ENCODE measurements at regions not wholly inside any gene's neighbourhood (a gene's known extent, or its start where the extent isn't known, plus 50 kb on each side); places are given as distances from the start of the nearest gene placed in this dataset.
"Not testable (repeated sequence)": the region's sequence is repeated elsewhere in the genome, so short reads cannot be mapped to it uniquely, and the experiment has no call there.

- not testable (repeated sequence) for DNase-seq
Observed at GRCh38 chr17:27099266-27099665, 194.6 kb upstream of the WSB1 start.

- DNase-seq: not testable (repeated sequence)
Observed at GRCh38 chr17:27104605-27105221, 189.2 kb upstream of the WSB1 start.

GRCh38 chr17:27105636-27106035 lies 188.3 kb upstream of the WSB1 start:
- DNase-seq: no peak

GRCh38 chr17:27106347-27106981 lies 187.4 kb upstream of the WSB1 start:
- DNase-seq: no peak

GRCh38 chr17:27106982-27107360 lies 186.9 kb upstream of the WSB1 start:
- no peak for DNase-seq

- not testable (repeated sequence) for DNase-seq
Observed at GRCh38 chr17:27107386-27108328, 186.3 kb upstream of the WSB1 start.

- no peak for DNase-seq
Observed at GRCh38 chr17:27109346-27109745, 184.6 kb upstream of the WSB1 start.

GRCh38 chr17:27153005-27153404 lies 140.9 kb upstream of the WSB1 start:
- DNase-seq: no peak

GRCh38 chr17:27155866-27156265 lies 138.0 kb upstream of the WSB1 start:
- DNase-seq: no peak

GRCh38 chr17:27157297-27157696 lies 136.6 kb upstream of the WSB1 start:
- DNase-seq: no peak

GRCh38 chr17:27157898-27158297 lies 136.0 kb upstream of the WSB1 start:
- DNase-seq: no peak

- DNase-seq: no peak
Observed at GRCh38 chr17:27158382-27158781, 135.5 kb upstream of the WSB1 start.

GRCh38 chr17:27180322-27180721 lies 113.6 kb upstream of the WSB1 start:
- no peak for DNase-seq

- DNase-seq: not testable (repeated sequence)
Observed at GRCh38 chr17:27181379-27181925, 112.5 kb upstream of the WSB1 start.

- DNase-seq: no peak
Observed at GRCh38 chr17:27181935-27182334, 112.0 kb upstream of the WSB1 start.

- DNase-seq: not testable (repeated sequence)
Observed at GRCh38 chr17:27197505-27197904, 96.4 kb upstream of the WSB1 start.

- DNase-seq: no peak
Observed at GRCh38 chr17:27199948-27200347, 94.0 kb upstream of the WSB1 start.

- no peak for DNase-seq
Observed at GRCh38 chr17:27200476-27200875, 93.4 kb upstream of the WSB1 start.

- no peak for DNase-seq
Observed at GRCh38 chr17:27203241-27203640, 90.7 kb upstream of the WSB1 start.

GRCh38 chr17:27206447-27206846 lies 87.5 kb upstream of the WSB1 start:
- DNase-seq: no peak

- DNase-seq: no peak
Observed at GRCh38 chr17:27207073-27207513, 86.8 kb upstream of the WSB1 start.

GRCh38 chr17:27208370-27208769 lies 85.5 kb upstream of the WSB1 start:
- DNase-seq: not testable (repeated sequence)

GRCh38 chr17:27209316-27209715 lies 84.6 kb upstream of the WSB1 start:
- DNase-seq: no peak
